ENCODE measurements at regions not wholly inside any gene's neighbourhood (a gene's known extent, or its start where the extent isn't known, plus 50 kb on each side); places are given as distances from the start of the nearest gene placed in this dataset.

GRCh38 chr13:50543782-50544181 lies 299.7 kb downstream of the DLEU7 start:
- no peak for TF ChIP-seq CTCF (IDR thresholded peaks at IDR 0.05)
- TF ChIP-seq POLR2A (IDR thresholded peaks at IDR 0.05) = no peak

Measured in lower leg skin (tissue), 3 donors.